ENCODE measurements at regions not wholly inside any gene's neighbourhood (a gene's known extent, or its start where the extent isn't known, plus 50 kb on each side); places are given as distances from the start of the nearest gene placed in this dataset.

DNA sequence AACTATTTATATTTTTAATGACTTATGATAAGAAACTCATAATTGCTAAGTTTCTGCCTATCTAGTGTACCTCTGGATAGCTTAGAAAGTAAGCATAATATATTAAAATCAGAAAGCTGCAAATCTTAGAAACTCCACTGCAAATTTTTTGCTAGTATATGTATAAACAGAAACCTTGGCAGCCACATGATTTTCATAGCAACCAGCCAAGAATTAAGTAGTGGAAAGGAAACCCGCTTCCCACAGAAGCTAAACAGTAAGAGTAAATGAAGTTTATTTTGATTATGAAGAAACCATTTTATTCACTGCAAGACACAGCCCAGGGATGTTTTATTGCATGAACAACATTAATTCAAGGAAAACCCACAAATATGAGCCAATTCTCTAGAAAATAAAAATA is 872.5 kb upstream of the ADGRL3 start:
- no peak overlapping the region for H3K4me3 Mint-ChIP-seq
- POLR2A ChIA-PET = no interaction called here
- DNase-seq = no peak
- no peaks in the 10 kb centered on the region for H3K9me3 Mint-ChIP-seq (ENCODE audit: insufficient read depth)
- H3K36me3 Mint-ChIP-seq (ENCODE audit: low read depth) = no peaks in the 10 kb centered on the region
- no peak for ATAC-seq
- CTCF ChIA-PET = no interaction called here
- H3K4me1 Mint-ChIP-seq (ENCODE audit: low read depth) = no peaks in the 10 kb centered on the region
- no peaks in the 10 kb centered on the region for H3K27me3 Mint-ChIP-seq (ENCODE audit: low read depth)
- no peak overlapping the region for H3K27ac Mint-ChIP-seq

GRCh38 chr4:60344908-60345307 is 855.2 kb upstream of the ADGRL3 start:
- DNase-seq (no peak), ATAC-seq (no peak)
- CTCF ChIA-PET = no interaction called here
- Mint-ChIP-seq H3K4me1 (ENCODE audit: low read depth) (no peaks in the 10 kb centered on the region), H3K36me3 (ENCODE audit: low read depth) (no peaks in the 10 kb centered on the region), H3K9me3 (ENCODE audit: insufficient read depth) (peaks cover 3% of the 10 kb centered on the region), H3K27me3 (ENCODE audit: low read depth) (no peaks in the 10 kb centered on the region), H3K4me3 (no peak overlapping the region), H3K27ac (no peak overlapping the region)
- POLR2A ChIA-PET = no interaction called here

GRCh38 chr4:60345392-60345791 is 854.7 kb upstream of the ADGRL3 start:
- Mint-ChIP-seq H3K4me1 (ENCODE audit: low read depth) (no peaks in the 10 kb centered on the region), H3K27me3 (ENCODE audit: low read depth) (no peaks in the 10 kb centered on the region), H3K4me3 (no peak overlapping the region), H3K27ac (no peak overlapping the region), H3K9me3 (ENCODE audit: insufficient read depth) (peaks cover 3% of the 10 kb centered on the region), H3K36me3 (ENCODE audit: low read depth) (no peaks in the 10 kb centered on the region)
- POLR2A ChIA-PET = no interaction called here
- DNase-seq (no peak), ATAC-seq (no peak)
- CTCF ChIA-PET = no interaction called here

DNA sequence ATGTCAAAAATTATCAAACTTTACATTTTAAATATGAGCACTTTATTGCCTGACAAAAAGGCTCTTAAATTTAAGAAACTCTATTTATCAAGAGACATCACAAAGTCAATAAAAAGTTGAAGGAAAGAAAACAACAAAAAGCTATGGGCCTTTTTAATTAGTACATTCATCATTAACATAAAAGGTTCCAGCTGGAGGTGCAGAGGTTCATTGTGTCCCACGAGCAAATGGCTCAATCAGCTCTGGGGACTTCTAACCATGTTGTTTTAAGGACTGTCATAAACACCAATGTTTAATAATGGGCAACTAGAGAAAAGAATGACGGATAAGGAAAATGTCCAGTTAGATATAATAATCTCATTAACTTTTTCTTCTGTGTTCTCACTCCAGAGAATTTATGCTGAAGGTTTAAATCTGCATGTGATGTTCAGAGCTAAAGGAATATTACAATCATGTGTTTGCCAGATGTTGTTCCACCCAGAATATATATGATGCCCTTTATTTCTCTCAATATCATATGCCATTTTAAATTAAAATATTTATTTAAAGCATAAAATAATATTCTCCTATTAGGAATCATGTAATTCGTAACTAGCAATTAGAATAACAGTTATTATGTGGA is 840.3 kb upstream of the ADGRL3 start:
- Mint-ChIP-seq H3K4me3 (no peak overlapping the region), H3K9me3 (ENCODE audit: insufficient read depth) (peaks cover 5% of the 10 kb centered on the region), H3K36me3 (ENCODE audit: low read depth) (no peaks in the 10 kb centered on the region), H3K27ac (no peak overlapping the region), H3K4me1 (ENCODE audit: low read depth) (no peaks in the 10 kb centered on the region), H3K27me3 (ENCODE audit: low read depth) (no peaks in the 10 kb centered on the region)
- CTCF ChIA-PET = no interaction called here
- POLR2A ChIA-PET = no interaction called here
- DNase-seq (no peak), ATAC-seq (no peak)

- ChIA-PET CTCF (no interaction called here), POLR2A (no interaction called here)
- ATAC-seq = no peak
- H3K27ac Mint-ChIP-seq = no peak overlapping the region
- H3K4me1 Mint-ChIP-seq (ENCODE audit: low read depth) = no peaks in the 10 kb centered on the region
- no peak overlapping the region for H3K4me3 Mint-ChIP-seq
- peaks cover 9% of the 10 kb centered on the region for H3K9me3 Mint-ChIP-seq (ENCODE audit: insufficient read depth)
- no peaks in the 10 kb centered on the region for H3K27me3 Mint-ChIP-seq (ENCODE audit: low read depth)
- no peak for DNase-seq
- no peaks in the 10 kb centered on the region for H3K36me3 Mint-ChIP-seq (ENCODE audit: low read depth)
Measured at GRCh38 chr4:60365176-60365575, 835.0 kb upstream of the ADGRL3 start.

DNA sequence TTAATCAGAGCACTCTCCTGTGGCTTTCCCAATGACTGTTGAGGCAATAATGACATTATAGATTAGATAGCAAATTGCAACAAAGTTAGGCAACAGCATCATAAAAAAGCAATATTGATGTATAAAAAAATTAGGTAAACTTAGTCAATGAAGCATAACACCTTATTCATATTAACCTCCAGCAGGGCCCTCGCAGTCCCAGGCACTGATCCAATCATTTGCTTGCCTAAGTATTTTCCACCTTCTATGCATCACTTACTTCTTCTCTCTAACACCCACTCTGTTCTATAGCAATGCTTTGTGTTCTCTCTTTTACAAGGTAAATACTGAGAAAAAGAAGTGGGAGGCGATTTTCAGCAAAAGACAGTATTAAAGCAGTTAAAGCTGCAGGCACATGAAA is 833.5 kb upstream of the ADGRL3 start:
- H3K27ac Mint-ChIP-seq = no peak overlapping the region
- no peaks in the 10 kb centered on the region for H3K36me3 Mint-ChIP-seq (ENCODE audit: low read depth)
- H3K9me3 Mint-ChIP-seq (ENCODE audit: insufficient read depth) = peaks cover 8% of the 10 kb centered on the region
- no peak overlapping the region for H3K4me3 Mint-ChIP-seq
- H3K27me3 Mint-ChIP-seq (ENCODE audit: low read depth) = no peaks in the 10 kb centered on the region
- ATAC-seq = no peak
- DNase-seq = no peak
- ChIA-PET POLR2A (no interaction called here), CTCF (no interaction called here)
- H3K4me1 Mint-ChIP-seq (ENCODE audit: low read depth) = no peaks in the 10 kb centered on the region

DNA sequence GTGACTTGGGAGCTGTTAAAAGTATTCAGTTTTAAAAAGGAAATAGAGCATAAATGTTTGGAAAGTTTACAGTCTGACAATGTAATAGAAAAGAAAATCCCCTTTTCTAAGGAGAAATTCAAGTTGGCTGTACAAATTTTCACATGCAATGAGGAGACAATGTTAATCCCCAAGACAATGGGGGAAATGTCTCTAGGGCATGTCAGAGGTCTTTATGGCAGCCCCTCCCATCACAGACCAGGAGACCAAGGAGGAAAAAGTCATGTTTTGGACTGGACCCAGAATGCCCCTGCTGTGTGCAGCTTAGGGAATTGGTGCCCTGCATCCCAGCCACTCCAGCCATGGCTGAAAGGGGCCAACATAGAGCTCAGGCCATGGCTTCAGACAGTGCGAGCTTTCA is 831.1 kb upstream of the ADGRL3 start:
- Mint-ChIP-seq H3K27me3 (ENCODE audit: low read depth) (no peaks in the 10 kb centered on the region), H3K36me3 (ENCODE audit: low read depth) (no peaks in the 10 kb centered on the region), H3K9me3 (ENCODE audit: insufficient read depth) (peaks cover 8% of the 10 kb centered on the region), H3K4me1 (ENCODE audit: low read depth) (no peaks in the 10 kb centered on the region), H3K27ac (no peak overlapping the region), H3K4me3 (no peak overlapping the region)
- ChIA-PET CTCF (no interaction called here), POLR2A (no interaction called here)
- ATAC-seq = no peak
- DNase-seq = no peak

GRCh38 chr4:60378010-60378409 is 822.1 kb upstream of the ADGRL3 start:
- H3K27me3 Mint-ChIP-seq (ENCODE audit: low read depth) = no peaks in the 10 kb centered on the region
- no peaks in the 10 kb centered on the region for H3K36me3 Mint-ChIP-seq (ENCODE audit: low read depth)
- ATAC-seq = no peak
- no peak overlapping the region for H3K27ac Mint-ChIP-seq
- POLR2A ChIA-PET = no interaction called here
- no peak overlapping the region for H3K4me3 Mint-ChIP-seq
- H3K4me1 Mint-ChIP-seq (ENCODE audit: low read depth) = no peaks in the 10 kb centered on the region
- CTCF ChIA-PET = no interaction called here
- H3K9me3 Mint-ChIP-seq (ENCODE audit: insufficient read depth) = peaks cover 7% of the 10 kb centered on the region
- no peak for DNase-seq

DNA sequence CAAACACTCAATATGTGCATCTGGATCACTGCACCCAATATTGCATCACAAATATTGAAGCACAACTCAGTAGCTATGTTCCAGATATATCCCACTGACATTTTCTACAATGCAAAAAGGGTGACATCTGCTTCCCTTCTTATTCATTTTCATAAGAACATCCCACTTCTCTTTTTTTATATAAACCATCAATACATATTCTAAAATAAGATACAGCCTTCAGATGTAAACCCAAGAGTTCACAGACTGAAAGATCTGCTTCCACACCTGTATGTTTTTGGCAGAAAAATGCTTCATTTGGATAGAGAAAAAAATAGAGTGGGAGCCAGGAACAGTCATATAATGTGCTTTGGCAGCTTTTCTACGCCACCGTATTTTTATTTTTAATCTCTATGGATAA is 815.6 kb upstream of the ADGRL3 start:
- Mint-ChIP-seq H3K9me3 (ENCODE audit: insufficient read depth) (no peaks in the 10 kb centered on the region), H3K4me1 (ENCODE audit: low read depth) (no peaks in the 10 kb centered on the region), H3K4me3 (no peak overlapping the region)

GRCh38 chr4:60389633-60390032 is 810.5 kb upstream of the ADGRL3 start:
- POLR2A ChIA-PET = no interaction called here
- CTCF ChIA-PET = no interaction called here
- Mint-ChIP-seq H3K4me1 (ENCODE audit: low read depth) (no peaks in the 10 kb centered on the region), H3K36me3 (ENCODE audit: low read depth) (no peaks in the 10 kb centered on the region), H3K9me3 (ENCODE audit: insufficient read depth) (no peaks in the 10 kb centered on the region), H3K4me3 (no peak overlapping the region), H3K27ac (no peak overlapping the region), H3K27me3 (ENCODE audit: low read depth) (no peaks in the 10 kb centered on the region)
- ATAC-seq (no peak), DNase-seq (no peak)

More for the DNA sequence above, 815.6 kb upstream of the ADGRL3 start:
- H3K27ac Mint-ChIP-seq = no peak overlapping the region
- DNase-seq = no peak
- H3K27me3 Mint-ChIP-seq (ENCODE audit: low read depth) = no peaks in the 10 kb centered on the region
- CTCF ChIA-PET = no interaction called here
- POLR2A ChIA-PET = no interaction called here
- H3K36me3 Mint-ChIP-seq (ENCODE audit: low read depth) = no peaks in the 10 kb centered on the region
- ATAC-seq = no peak

DNA sequence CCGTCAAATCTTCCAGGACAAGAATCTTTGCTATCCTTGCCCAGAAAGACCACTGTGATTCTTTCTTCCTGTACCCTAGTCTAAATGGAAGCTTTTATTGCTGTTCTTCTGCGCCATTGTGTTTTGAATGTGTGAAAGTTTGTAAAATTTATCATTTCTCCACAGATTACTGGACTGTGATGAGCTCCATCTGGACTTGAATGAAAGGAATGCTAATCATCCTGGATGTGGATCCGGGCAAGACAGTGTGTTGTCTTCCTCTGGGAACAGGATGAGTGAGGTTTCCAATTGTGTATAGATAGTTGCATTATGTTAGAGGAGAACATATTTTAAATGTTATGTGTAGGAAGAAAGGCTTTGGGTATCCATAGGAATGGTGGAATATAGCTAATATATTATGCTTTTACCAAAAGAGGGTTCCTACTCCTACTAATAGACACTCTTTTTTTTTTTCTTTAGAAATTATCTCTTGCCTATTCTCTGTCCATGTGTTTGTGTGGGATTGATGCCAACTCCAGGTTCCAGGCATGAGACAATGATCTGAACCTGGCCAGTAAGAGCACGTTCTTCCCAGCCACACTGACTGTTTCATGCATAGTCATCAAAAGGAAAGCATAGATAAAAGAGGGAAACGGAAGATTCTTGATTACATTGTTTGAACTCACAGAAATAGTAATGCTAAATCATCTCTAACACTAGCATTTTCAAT is 803.6 kb upstream of the ADGRL3 start:
- ChIA-PET CTCF (no interaction called here), POLR2A (no interaction called here)
- Mint-ChIP-seq H3K4me1 (ENCODE audit: low read depth) (no peaks in the 10 kb centered on the region), H3K9me3 (ENCODE audit: insufficient read depth) (peaks cover 8% of the 10 kb centered on the region), H3K27ac (no peak overlapping the region), H3K4me3 (no peak overlapping the region), H3K36me3 (ENCODE audit: low read depth) (no peaks in the 10 kb centered on the region), H3K27me3 (ENCODE audit: low read depth) (no peaks in the 10 kb centered on the region)
- DNase-seq (no peak), ATAC-seq (no peak)

- POLR2A ChIA-PET = no interaction called here
- no peak overlapping the region for H3K27ac Mint-ChIP-seq
- no peaks in the 10 kb centered on the region for H3K4me1 Mint-ChIP-seq (ENCODE audit: low read depth)
- CTCF ChIA-PET = no interaction called here
- no peaks in the 10 kb centered on the region for H3K36me3 Mint-ChIP-seq (ENCODE audit: low read depth)
- peaks cover 15% of the 10 kb centered on the region for H3K9me3 Mint-ChIP-seq (ENCODE audit: insufficient read depth)
- H3K4me3 Mint-ChIP-seq = no peak overlapping the region
- ATAC-seq (no peak), DNase-seq (no peak)
- no peaks in the 10 kb centered on the region for H3K27me3 Mint-ChIP-seq (ENCODE audit: low read depth)
Measured at GRCh38 chr4:60400593-60400992, 799.5 kb upstream of the ADGRL3 start.

- no peak overlapping the region for H3K27ac Mint-ChIP-seq
- CTCF ChIA-PET = no interaction called here
- ATAC-seq (no peak), DNase-seq (no peak)
- POLR2A ChIA-PET = no interaction called here
- no peaks in the 10 kb centered on the region for H3K36me3 Mint-ChIP-seq (ENCODE audit: low read depth)
- no peaks in the 10 kb centered on the region for H3K27me3 Mint-ChIP-seq (ENCODE audit: low read depth)
- H3K9me3 Mint-ChIP-seq (ENCODE audit: insufficient read depth) = peaks cover 13% of the 10 kb centered on the region
- H3K4me1 Mint-ChIP-seq (ENCODE audit: low read depth) = no peaks in the 10 kb centered on the region
- H3K4me3 Mint-ChIP-seq = no peak overlapping the region
Measured at GRCh38 chr4:60404027-60404426, 796.1 kb upstream of the ADGRL3 start.
